Breast epithelium (tissue), 3 donors: ENCODE measurements at regions not wholly inside any gene's neighbourhood (a gene's known extent, or its start where the extent isn't known, plus 50 kb on each side); places are given as distances from the start of the nearest gene placed in this dataset.

ENCODE experiments used
- CTCF ChIP-seq, 3 donors: fragments of 450-650 bp; IDR thresholded peaks; one replicate each; pipeline ENCODE4 v1.5.1; 2016 to 2017; ENCODE audit warnings: antibody characterized with exemption in 3 of 3, mild to moderate bottlenecking in 3 of 3, moderate library complexity in 3 of 3
- POLR2AphosphoS5 ChIP-seq, 3 donors: sonication (generic); formaldehyde crosslinking; IDR thresholded peaks; one replicate each; pipeline ENCODE4 v1.6.1; 2017; ENCODE audit warnings: antibody characterized with exemption in 3 of 3

- no peak for TF ChIP-seq CTCF (IDR thresholded peaks at IDR 0.05)
- TF ChIP-seq POLR2AphosphoS5 (IDR thresholded peaks at IDR 0.05): no peak
These were observed 56.9 kb upstream of the HAAO start for GRCh38 chr2:42849311-42849710.
